Activated CD4-positive, alpha-beta T cell treated with anti-CD3 and anti-CD28 coated beads for 36 hours (primary cell): ENCODE measurements at regions not wholly inside any gene's neighbourhood (a gene's known extent, or its start where the extent isn't known, plus 50 kb on each side); places are given as distances from the start of the nearest gene placed in this dataset.

ENCODE experiments used
- ATAC-seq: fragments of 200-7000 bp; cut with Tn5 transposase; one replicate; pipeline ENCODE4 v1.10.0; 2021; ENCODE audit warnings: mild to moderate bottlenecking, moderate library complexity
- CTCF ChIA-PET: fragments of 350-600 bp; sonication (Branson Sonifier 250); formaldehyde crosslinking; loops from one replicate; lab custom pipeline; 2021; ENCODE audit warnings: antibody characterized with exemption; lab: Charles Lee
- POLR2A ChIA-PET: fragments of 350-600 bp; sonication (Branson Sonifier 250); formaldehyde crosslinking; loops from one replicate; lab custom pipeline; 2021; ENCODE audit warnings: antibody characterized with exemption, inconsistent platforms; lab: Charles Lee
- DNase-seq: peaks from one replicate; pipeline ENCODE4 v3.0.0-alpha.2; 2020
- H3K27ac Mint-ChIP-seq: one replicate; pipeline ENCODE4 v1.8.0; 2021; ENCODE audit warnings: mixed read lengths
- H3K27me3 Mint-ChIP-seq: one replicate; pipeline ENCODE4 v1.8.0; 2021; ENCODE audit warnings: mixed read lengths
- H3K36me3 Mint-ChIP-seq: one replicate; pipeline ENCODE4 v1.8.0; 2021; ENCODE audit warnings: low read depth, mixed read lengths
- H3K4me1 Mint-ChIP-seq: one replicate; pipeline ENCODE4 v1.8.0; 2021; ENCODE audit warnings: mixed read lengths
- H3K4me3 Mint-ChIP-seq: one replicate; pipeline ENCODE4 v1.8.0; 2021; ENCODE audit warnings: mild to moderate bottlenecking, moderate library complexity, mixed read lengths
- H3K9me3 Mint-ChIP-seq: one replicate; pipeline ENCODE4 v1.8.0; 2021; ENCODE audit warnings: low read depth, mixed read lengths
- intact Hi-C, 2 experiments: fragments of 100-400 bp; cut with DNase I in 1 of 2; cut with micrococcal nuclease in 1 of 2; formaldehyde crosslinking; loops; one replicate each; pipeline versions ENCODE4 v1.14.2 to v1.15.1; 2022 to 2024; cut with DNase I, micrococcal nuclease

DNA sequence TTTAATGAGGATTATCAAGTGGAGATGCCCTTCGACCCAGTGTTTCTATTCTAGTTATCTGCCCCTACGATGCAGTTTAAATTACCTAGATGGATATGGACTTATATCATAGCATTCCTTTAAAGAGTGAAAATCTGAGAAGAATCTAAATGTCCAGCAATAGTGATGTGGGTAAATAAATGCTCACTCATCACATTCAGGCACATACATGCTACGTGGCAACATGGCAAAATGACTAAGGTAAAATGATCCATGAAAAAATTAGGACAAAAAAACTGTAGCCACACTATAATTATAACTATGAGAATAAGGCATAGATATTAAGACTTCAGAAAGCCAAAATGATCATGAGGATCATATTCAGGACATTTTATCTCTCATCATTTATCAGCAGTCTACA, 82.4 kb upstream of the PDE1C start:
- no peaks in the 10 kb centered on the region for H3K4me1 Mint-ChIP-seq
- H3K4me3 Mint-ChIP-seq: no peak overlapping the region
- intact Hi-C loops: no loop called here
- no peak overlapping the region for H3K27ac Mint-ChIP-seq
- peaks cover 2% of the 10 kb centered on the region for H3K27me3 Mint-ChIP-seq
- ATAC-seq (no peak), DNase-seq (no peak)
- no peaks in the 10 kb centered on the region for H3K36me3 Mint-ChIP-seq
- ChIA-PET CTCF (interaction anchor here (0.7 kb wide), 1 partner anchor 83 kb away, joined by 3 read pairs; no protein-coding TSS in a partner anchor), POLR2A (no interaction called here)
- peaks cover 2% of the 10 kb centered on the region for H3K9me3 Mint-ChIP-seq

DNA sequence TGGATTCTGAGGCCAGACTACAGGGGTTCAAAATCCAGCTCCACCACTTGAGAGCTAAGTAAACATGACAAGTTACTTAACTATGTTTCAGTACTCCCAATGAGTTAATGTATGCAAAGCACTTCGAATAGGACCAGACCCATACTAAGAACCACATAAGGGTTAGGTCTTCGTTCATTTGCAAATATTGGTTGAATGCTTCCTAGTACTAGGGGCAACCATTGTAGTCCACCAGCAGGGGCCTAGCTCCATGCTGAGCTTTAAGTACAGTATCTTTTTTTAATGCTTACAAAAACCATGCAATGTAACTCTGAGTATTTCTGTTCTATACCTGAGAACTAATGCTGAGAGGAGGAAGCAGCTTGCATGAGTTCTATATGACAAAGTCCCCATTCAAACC, 80.4 kb upstream of the PDE1C start:
- no peaks in the 10 kb centered on the region for H3K4me1 Mint-ChIP-seq
- CTCF ChIA-PET: interaction anchor here (0.5 kb wide), 1 partner anchor 78 kb away, joined by 3 read pairs; no protein-coding TSS in a partner anchor
- ATAC-seq: no peak
- peaks cover 3% of the 10 kb centered on the region for H3K27me3 Mint-ChIP-seq
- H3K4me3 Mint-ChIP-seq: no peak overlapping the region
- POLR2A ChIA-PET: no interaction called here
- H3K9me3 Mint-ChIP-seq: peaks cover 2% of the 10 kb centered on the region
- intact Hi-C loops: no loop called here
- no peak overlapping the region for H3K27ac Mint-ChIP-seq
- no peak for DNase-seq
- H3K36me3 Mint-ChIP-seq: no peaks in the 10 kb centered on the region

DNA sequence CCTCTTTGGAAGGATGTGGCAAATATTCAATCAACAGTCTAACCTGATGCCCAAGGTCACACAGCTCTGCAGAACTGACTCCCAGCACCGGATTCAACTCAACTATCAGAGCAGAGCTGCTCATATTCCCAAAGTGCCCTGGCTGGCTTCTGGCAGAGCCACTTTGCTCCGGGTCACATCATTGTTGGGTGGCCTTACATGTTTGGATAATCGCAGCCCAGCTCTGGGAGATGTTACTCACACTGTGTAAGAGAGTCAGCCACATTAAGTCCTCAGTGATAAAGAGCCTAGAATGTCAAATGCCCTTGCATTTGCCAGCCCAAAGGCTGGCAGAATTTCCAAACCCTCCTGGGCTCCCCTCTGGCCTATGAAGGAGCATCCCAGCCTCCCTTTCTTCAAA, 79.8 kb upstream of the PDE1C start:
- no peaks in the 10 kb centered on the region for H3K36me3 Mint-ChIP-seq
- ChIA-PET CTCF (interaction anchor here (0.5 kb wide), 1 partner anchor 79 kb away, joined by 3 read pairs; no protein-coding TSS in a partner anchor), POLR2A (no interaction called here)
- no peak for ATAC-seq
- H3K4me3 Mint-ChIP-seq: no peak overlapping the region
- no peak overlapping the region for H3K27ac Mint-ChIP-seq
- H3K9me3 Mint-ChIP-seq: peaks cover 2% of the 10 kb centered on the region
- intact Hi-C loops: no loop called here
- DNase-seq: no peak
- H3K27me3 Mint-ChIP-seq: peaks cover 3% of the 10 kb centered on the region
- no peaks in the 10 kb centered on the region for H3K4me1 Mint-ChIP-seq

DNA sequence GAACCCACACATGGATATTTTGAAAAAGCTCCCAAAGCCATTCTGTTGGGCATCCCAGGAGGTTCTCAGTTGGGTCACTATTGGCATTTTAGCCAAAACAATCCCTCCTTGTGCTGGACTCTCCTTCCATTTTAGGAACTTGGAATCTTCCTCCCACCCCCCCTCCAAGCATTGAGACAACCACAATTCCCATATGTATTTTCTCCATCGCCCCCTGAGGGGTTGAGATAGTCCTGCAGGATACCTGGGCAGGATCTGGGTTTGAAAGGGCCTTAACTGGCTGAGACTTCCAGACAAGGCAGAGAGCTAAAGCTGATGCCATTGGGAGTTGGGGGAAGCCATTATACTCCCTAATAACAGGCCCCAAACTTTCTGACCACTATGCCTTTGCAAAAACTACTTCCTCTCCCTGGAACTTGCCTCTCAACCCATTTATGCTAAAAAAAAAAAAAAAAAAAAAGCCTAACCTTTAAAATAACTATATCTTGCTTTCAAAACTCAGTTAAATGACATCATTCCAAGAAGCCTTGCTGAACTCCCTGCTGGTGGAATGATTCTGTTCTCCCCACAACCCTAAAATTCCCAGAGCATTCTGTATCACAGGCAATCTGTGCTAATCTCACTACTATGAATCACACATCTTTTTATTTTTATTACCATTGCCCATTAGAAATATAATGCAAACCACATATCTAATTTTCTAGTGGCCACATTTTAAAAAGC, 77.5 kb upstream of the PDE1C start:
- ChIA-PET POLR2A (no interaction called here), CTCF (interaction anchor here (0.7 kb wide), 1 partner anchor 19 kb away, joined by 3 read pairs; no protein-coding TSS in a partner anchor)
- peaks cover 2% of the 10 kb centered on the region for H3K27me3 Mint-ChIP-seq
- H3K4me3 Mint-ChIP-seq: no peak overlapping the region
- H3K36me3 Mint-ChIP-seq: no peaks in the 10 kb centered on the region
- no peak for DNase-seq
- no peak overlapping the region for H3K27ac Mint-ChIP-seq
- no peak for ATAC-seq
- H3K4me1 Mint-ChIP-seq: no peaks in the 10 kb centered on the region
- intact Hi-C loops: no loop called here
- peaks cover 2% of the 10 kb centered on the region for H3K9me3 Mint-ChIP-seq

DNA sequence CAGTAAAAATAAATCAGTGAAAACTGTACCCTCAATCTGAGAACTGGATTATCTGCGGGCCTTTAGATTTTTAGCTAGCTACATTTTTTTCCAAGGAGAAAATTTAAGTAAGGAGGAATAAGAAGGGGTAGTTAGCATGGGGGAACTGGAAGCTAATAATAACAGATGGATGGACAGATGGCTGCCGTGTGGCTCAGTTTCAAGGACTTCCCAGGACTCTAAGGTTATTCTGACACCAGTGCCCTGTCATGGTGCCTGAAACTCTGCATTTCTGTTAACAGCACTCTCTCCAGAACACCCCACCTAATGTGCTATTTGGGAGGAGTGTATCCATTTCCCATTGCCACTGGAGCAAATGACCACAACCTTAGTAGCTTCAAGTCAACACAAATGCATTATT, 75.7 kb upstream of the PDE1C start:
- H3K27me3 Mint-ChIP-seq: peaks cover 2% of the 10 kb centered on the region
- ChIA-PET CTCF (no interaction called here), POLR2A (no interaction called here)
- ATAC-seq (no peak), DNase-seq (no peak)
- no peaks in the 10 kb centered on the region for H3K4me1 Mint-ChIP-seq
- intact Hi-C loops: no loop called here
- peaks cover 2% of the 10 kb centered on the region for H3K9me3 Mint-ChIP-seq
- no peaks in the 10 kb centered on the region for H3K36me3 Mint-ChIP-seq
- no peak overlapping the region for H3K4me3 Mint-ChIP-seq
- no peak overlapping the region for H3K27ac Mint-ChIP-seq

DNA sequence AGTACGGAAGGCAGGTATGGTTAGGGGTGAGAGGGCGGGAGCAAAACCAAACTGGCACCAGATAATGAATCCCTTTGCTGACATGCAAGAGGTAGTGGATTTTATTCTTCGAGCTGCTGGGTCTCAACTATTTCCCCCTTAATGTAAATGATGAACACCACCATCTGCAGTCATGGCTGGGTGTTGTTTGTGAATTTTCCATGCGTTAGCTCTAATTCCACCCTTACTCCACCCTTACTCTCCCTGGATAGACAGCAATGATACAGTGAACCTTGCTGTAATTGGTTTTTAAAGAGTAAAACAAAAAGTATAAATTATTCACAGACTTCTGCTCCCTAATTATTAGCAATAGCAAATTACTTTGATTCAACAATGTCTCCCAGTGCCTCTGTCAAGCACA, 74.5 kb upstream of the PDE1C start:
- intact Hi-C loops: no loop called here
- Mint-ChIP-seq H3K4me3 (no peak overlapping the region), H3K4me1 (no peaks in the 10 kb centered on the region), H3K27me3 (peaks cover 2% of the 10 kb centered on the region), H3K27ac (no peak overlapping the region), H3K9me3 (peaks cover 2% of the 10 kb centered on the region), H3K36me3 (no peaks in the 10 kb centered on the region)
- ChIA-PET POLR2A (no interaction called here), CTCF (no interaction called here)
- ATAC-seq (no peak), DNase-seq (no peak)

DNA sequence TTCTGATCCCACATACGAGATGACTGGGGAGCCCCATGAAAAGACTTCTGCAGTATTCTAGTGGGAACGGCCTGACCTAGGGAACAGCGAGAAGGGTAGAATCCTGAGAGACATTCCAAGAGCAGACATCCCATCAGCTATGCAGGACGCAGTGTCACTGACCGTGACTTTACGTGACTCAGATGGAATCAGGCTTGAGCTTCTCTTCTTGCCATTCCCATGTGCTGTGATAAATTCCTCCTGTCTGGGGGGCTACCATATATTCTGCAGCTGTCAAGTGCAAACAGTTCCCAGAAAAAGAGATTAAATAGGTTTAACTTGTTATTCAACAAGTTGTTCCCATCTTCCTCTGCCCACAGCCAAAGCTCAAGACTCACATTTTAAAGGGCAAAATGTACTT, 73.1 kb upstream of the PDE1C start:
- POLR2A ChIA-PET: no interaction called here
- H3K4me3 Mint-ChIP-seq: no peak overlapping the region
- CTCF ChIA-PET: interaction anchor here (0.6 kb wide), 2 partner anchors 235 to 573 kb away, joined by 3 read pairs; no protein-coding TSS in a partner anchor
- no peak for ATAC-seq
- no peak overlapping the region for H3K27ac Mint-ChIP-seq
- DNase-seq: no peak
- H3K4me1 Mint-ChIP-seq: no peaks in the 10 kb centered on the region
- intact Hi-C loops: no loop called here
- no peaks in the 10 kb centered on the region for H3K36me3 Mint-ChIP-seq
- peaks cover 2% of the 10 kb centered on the region for H3K9me3 Mint-ChIP-seq
- H3K27me3 Mint-ChIP-seq: peaks cover 2% of the 10 kb centered on the region

DNA sequence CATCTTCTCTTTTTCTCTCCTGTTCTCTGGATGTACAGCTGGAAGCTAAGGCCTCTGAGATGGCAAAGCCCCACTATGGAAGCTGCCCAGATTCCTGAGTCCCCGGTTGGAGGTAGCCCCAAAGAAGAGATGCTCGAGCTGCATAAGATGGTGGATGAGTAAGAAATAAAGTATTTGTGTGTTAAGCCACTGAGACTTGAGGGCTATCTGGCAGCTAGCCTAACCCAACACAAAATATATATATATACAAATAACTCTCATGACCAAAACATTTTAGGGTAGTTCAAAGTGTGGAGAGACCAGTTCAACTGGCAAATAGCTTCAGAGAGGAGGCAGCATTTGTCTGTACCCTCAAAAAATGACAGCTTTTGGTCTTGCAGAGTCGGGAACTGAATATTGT, 72.4 kb upstream of the PDE1C start:
- H3K36me3 Mint-ChIP-seq: no peaks in the 10 kb centered on the region
- POLR2A ChIA-PET: no interaction called here
- peaks cover 2% of the 10 kb centered on the region for H3K27me3 Mint-ChIP-seq
- DNase-seq: no peak
- no peak for ATAC-seq
- H3K4me3 Mint-ChIP-seq: no peak overlapping the region
- intact Hi-C loops: no loop called here
- no peaks in the 10 kb centered on the region for H3K9me3 Mint-ChIP-seq
- H3K4me1 Mint-ChIP-seq: no peaks in the 10 kb centered on the region
- CTCF ChIA-PET: interaction anchor here (0.6 kb wide), 1 partner anchor 236 kb away, joined by 3 read pairs; no protein-coding TSS in a partner anchor
- no peak overlapping the region for H3K27ac Mint-ChIP-seq

DNA sequence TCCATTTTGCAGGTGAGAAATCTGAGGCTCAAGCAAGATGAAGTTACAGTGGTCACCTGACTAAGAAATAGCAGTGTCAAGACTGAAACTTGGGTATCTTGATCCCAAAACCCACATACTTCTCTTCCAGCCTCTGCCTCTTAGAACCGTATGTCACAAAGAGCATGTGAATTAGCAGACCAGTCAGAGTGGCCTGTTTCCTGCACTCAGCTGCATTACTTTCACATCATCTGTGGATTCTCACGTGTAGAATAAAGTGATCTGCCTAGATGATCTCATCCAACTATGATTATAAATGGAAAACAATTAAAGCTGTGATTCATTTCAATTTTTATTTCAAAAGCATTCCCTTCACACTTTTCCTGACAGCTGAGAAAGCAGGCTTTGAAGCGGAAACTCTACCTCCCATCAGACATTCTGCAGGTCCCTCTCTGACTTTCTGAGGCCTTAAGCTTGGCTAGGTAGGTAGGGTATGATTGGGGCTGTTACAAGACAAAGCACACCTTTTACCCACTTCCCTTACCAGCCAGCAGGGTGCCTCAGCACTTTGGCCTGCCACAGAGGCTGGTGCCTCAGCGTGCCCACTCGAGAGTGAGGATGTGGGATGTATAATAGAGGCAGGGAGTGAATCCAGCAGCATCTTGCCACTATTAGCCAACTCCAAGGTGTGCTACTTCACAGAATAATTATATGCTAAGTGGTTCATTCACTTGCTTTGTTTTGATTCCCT, 70.2 kb upstream of the PDE1C start:
- DNase-seq: no peak
- H3K27me3 Mint-ChIP-seq: no peaks in the 10 kb centered on the region
- no peaks in the 10 kb centered on the region for H3K36me3 Mint-ChIP-seq
- CTCF ChIA-PET: no interaction called here
- no peak overlapping the region for H3K27ac Mint-ChIP-seq
- H3K4me3 Mint-ChIP-seq: no peak overlapping the region
- POLR2A ChIA-PET: no interaction called here
- no peaks in the 10 kb centered on the region for H3K4me1 Mint-ChIP-seq
- intact Hi-C loops: no loop called here
- no peaks in the 10 kb centered on the region for H3K9me3 Mint-ChIP-seq
- ATAC-seq: no peak

DNA sequence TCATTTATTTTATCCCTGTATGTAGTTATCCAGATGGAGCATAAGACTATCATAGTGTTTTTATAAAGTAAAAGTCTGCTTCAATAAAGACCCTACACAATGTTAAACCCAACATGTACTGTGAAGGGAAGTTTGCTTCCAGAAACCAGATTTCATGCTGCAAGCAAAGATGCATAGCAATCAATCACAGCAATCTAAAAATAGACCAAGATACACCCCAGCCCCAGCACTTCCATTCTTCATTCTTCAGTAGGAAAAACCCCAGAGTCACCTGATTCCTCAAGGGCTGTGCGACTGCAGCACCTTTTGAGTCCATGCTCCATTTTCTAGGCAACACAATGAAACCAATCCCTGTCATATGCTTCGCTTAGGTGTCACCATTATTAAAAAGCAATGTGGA, 66.9 kb upstream of the PDE1C start:
- peaks cover 16% of the 10 kb centered on the region for H3K9me3 Mint-ChIP-seq
- H3K4me1 Mint-ChIP-seq: no peaks in the 10 kb centered on the region
- CTCF ChIA-PET: interaction anchor here (0.8 kb wide), 1 partner anchor 1959 kb away, joined by 3 read pairs; no protein-coding TSS in a partner anchor
- no peak overlapping the region for H3K4me3 Mint-ChIP-seq
- H3K27me3 Mint-ChIP-seq: no peaks in the 10 kb centered on the region
- ATAC-seq (no peak), DNase-seq (no peak)
- no peak overlapping the region for H3K27ac Mint-ChIP-seq
- POLR2A ChIA-PET: no interaction called here
- intact Hi-C loops: loop anchor here in 1 of 2 experiments (10.0 kb wide), 2 partner anchors 78 to 222 kb away; no protein-coding TSS in a partner anchor
- no peaks in the 10 kb centered on the region for H3K36me3 Mint-ChIP-seq

DNA sequence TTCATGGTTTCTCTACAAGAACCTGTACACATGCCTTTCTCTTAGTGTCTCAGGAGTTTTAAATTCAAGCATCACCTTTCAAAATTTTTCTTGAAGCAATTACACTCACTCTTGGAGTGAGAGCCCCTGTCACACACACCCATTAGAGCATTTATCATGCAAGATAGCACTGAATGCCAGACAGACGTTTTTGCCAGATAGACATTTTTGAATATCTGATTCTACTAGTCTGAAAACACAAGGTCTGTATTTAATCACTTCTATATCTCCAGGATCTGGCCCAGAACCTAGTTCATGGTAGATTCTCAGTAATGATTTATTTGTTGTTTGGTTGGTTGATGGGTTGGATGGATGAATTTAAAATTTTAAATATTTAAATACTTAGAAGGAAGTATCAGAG, 60.9 kb upstream of the PDE1C start:
- Mint-ChIP-seq H3K9me3 (peaks cover 24% of the 10 kb centered on the region), H3K27me3 (no peaks in the 10 kb centered on the region), H3K4me1 (no peaks in the 10 kb centered on the region), H3K36me3 (no peaks in the 10 kb centered on the region), H3K27ac (no peak overlapping the region), H3K4me3 (no peak overlapping the region)
- ChIA-PET POLR2A (no interaction called here), CTCF (no interaction called here)
- intact Hi-C loops: loop anchor here in 1 of 2 experiments (10.0 kb wide), 2 partner anchors 84 to 216 kb away; no protein-coding TSS in a partner anchor
- DNase-seq (no peak), ATAC-seq (no peak)

DNA sequence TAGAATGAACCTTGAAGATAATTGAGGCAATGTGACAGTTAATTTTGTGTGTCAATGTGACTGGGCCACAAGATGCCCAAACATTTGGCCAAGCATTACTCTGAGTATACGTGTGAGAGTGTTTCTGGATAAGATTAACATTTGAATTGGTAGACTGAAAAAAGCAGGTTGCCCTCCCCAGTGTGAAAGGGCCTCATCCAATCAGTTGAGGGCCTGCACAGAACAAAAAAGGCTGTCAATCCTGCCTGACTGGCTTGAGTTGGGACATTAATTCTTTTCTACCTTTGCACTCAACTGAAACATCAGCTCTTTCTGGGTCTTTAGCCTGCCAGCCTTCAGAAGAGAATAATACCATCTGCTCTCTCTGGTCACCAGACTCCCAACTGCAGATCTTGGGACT, 56.6 kb upstream of the PDE1C start:
- no peak for DNase-seq
- Mint-ChIP-seq H3K9me3 (peaks cover 14% of the 10 kb centered on the region), H3K36me3 (no peaks in the 10 kb centered on the region), H3K27me3 (no peaks in the 10 kb centered on the region), H3K27ac (no peak overlapping the region), H3K4me1 (no peaks in the 10 kb centered on the region), H3K4me3 (no peak overlapping the region)
- intact Hi-C loops: no loop called here
- ChIA-PET CTCF (no interaction called here), POLR2A (no interaction called here)
- no peak for ATAC-seq
